ENCODE measurements at regions not wholly inside any gene's neighbourhood (a gene's known extent, or its start where the extent isn't known, plus 50 kb on each side); places are given as distances from the start of the nearest gene placed in this dataset.

DNA sequence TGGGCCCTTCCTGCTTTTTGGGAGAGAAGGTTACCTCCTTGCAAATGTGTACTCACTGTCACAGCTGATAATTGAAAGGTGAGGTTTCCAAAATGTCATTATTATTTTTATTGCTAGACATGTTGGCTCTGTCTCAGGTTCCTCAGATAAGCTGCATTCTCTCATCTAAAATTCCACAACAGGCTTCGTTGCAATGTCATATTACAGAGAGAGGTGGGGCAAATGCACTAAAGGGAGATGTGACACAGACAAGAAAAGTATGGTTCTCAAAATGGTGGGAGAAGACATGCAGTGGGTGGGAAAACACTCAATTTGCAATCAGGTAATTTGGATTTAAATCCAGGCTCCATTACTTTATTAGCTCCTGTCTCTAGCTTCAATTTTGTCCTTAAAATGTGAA lies 256.4 kb upstream of the POU3F2 start:
- TF ChIP-seq POLR2A (IDR thresholded peaks at IDR 0.05; ENCODE audit: borderline replicate concordance, extremely low read depth, insufficient read depth, insufficient read length) (no peak), ZNF274 (IDR thresholded peaks at IDR 0.05; ENCODE audit: low read depth, low read length) (no peak), SRF (IDR thresholded peaks at IDR 0.05; ENCODE audit: low read depth) (no peak), YY1 (IDR thresholded peaks at IDR 0.05; ENCODE audit: extremely low read depth, insufficient replicate concordance, low read depth, low read length) (no peak), EZH2phosphoT487 (IDR thresholded peaks at IDR 0.05; ENCODE audit: borderline replicate concordance) (no peak)
- TF ChIP-seq, protein P1, sequence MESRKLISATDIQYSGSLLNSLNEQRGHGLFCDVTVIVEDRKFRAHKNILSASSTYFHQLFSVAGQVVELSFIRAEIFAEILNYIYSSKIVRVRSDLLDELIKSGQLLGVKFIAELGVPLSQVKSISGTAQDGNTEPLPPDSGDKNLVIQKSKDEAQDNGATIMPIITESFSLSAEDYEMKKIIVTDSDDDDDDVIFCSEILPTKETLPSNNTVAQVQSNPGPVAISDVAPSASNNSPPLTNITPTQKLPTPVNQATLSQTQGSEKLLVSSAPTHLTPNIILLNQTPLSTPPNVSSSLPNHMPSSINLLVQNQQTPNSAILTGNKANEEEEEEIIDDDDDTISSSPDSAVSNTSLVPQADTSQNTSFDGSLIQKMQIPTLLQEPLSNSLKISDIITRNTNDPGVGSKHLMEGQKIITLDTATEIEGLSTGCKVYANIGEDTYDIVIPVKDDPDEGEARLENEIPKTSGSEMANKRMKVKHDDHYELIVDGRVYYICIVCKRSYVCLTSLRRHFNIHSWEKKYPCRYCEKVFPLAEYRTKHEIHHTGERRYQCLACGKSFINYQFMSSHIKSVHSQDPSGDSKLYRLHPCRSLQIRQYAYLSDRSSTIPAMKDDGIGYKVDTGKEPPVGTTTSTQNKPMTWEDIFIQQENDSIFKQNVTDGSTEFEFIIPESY (IDR thresholded peaks at IDR 0.05; ENCODE audit: extremely low read depth, insufficient replicate concordance, low read length), result no peak
- TF ChIP-seq, protein P2, sequence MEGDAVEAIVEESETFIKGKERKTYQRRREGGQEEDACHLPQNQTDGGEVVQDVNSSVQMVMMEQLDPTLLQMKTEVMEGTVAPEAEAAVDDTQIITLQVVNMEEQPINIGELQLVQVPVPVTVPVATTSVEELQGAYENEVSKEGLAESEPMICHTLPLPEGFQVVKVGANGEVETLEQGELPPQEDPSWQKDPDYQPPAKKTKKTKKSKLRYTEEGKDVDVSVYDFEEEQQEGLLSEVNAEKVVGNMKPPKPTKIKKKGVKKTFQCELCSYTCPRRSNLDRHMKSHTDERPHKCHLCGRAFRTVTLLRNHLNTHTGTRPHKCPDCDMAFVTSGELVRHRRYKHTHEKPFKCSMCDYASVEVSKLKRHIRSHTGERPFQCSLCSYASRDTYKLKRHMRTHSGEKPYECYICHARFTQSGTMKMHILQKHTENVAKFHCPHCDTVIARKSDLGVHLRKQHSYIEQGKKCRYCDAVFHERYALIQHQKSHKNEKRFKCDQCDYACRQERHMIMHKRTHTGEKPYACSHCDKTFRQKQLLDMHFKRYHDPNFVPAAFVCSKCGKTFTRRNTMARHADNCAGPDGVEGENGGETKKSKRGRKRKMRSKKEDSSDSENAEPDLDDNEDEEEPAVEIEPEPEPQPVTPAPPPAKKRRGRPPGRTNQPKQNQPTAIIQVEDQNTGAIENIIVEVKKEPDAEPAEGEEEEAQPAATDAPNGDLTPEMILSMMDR (IDR thresholded peaks at IDR 0.05 in 2 of 3, conservative IDR thresholded peaks at IDR 0.05 in 1 of 3; ENCODE audit: borderline replicate concordance in 1 of 3, insufficient read depth in 1 of 3, low read depth in 2 of 3, low read length in 2 of 3), result no peak

All from HCT116 (cell line).